Fibroblast of lung (primary cell): ENCODE measurements at regions not wholly inside any gene's neighbourhood (a gene's known extent, or its start where the extent isn't known, plus 50 kb on each side); places are given as distances from the start of the nearest gene placed in this dataset.

Experiments used
- DNase-seq, 2 donors: peaks; one replicate each; pipeline versions ENCODE4 v3.0.0 to v3.0.0-alpha.2; 2010; ENCODE audit warnings: low read depth in 2 of 2
- H2AFZ ChIP-seq: 2 replicates; pipeline ENCODE4 v1.5.1; 2012; ENCODE audit warnings: low read length, control low read depth, inconsistent platforms
- H3K27ac ChIP-seq: 2 replicates; pipeline ENCODE4 v1.5.1; 2011; ENCODE audit warnings: low read length, control low read depth; ENCODE audit not compliant: insufficient read depth
- H3K27me3 ChIP-seq: 2 replicates; pipeline ENCODE4 v1.5.1; 2011; ENCODE audit warnings: mild to moderate bottlenecking, low read length; ENCODE audit not compliant: control insufficient read depth, insufficient read depth
- H3K36me3 ChIP-seq: 2 replicates; pipeline ENCODE4 v1.5.1; 2011; ENCODE audit warnings: low read length; ENCODE audit not compliant: control insufficient read depth, insufficient read depth
- H3K4me1 ChIP-seq: 2 replicates; pipeline ENCODE4 v1.5.1; 2011; ENCODE audit warnings: low read length; ENCODE audit not compliant: control insufficient read depth, insufficient read depth; ENCODE audit errors: extremely low read depth
- H3K4me2 ChIP-seq: 2 replicates; pipeline ENCODE4 v1.5.1; 2011; ENCODE audit warnings: low read length, control low read depth; ENCODE audit not compliant: insufficient read depth; ENCODE audit errors: extremely low read depth
- H3K4me3 ChIP-seq, 4 experiments: fragments of 200-600 bp in 1 of 4; sonication (generic) in 1 of 4; replicated peaks in 1 of 4; 2 replicates each; pipeline ENCODE4 v1.5.1; 2011 to 2016; ENCODE audit warnings: low read length in 4 of 4, low read depth in 3 of 4, mild to moderate bottlenecking in 3 of 4, control low read depth in 2 of 4, inconsistent platforms in 1 of 4, mixed read lengths in 1 of 4; ENCODE audit not compliant: insufficient read depth in 1 of 4; ENCODE audit errors: control extremely low read depth in 1 of 4
- H3K79me2 ChIP-seq: 2 replicates; pipeline ENCODE4 v1.5.1; 2012; ENCODE audit warnings: mild to moderate bottlenecking, low read length, inconsistent platforms; ENCODE audit not compliant: control insufficient read depth, insufficient read depth
- H3K9ac ChIP-seq: 2 replicates; pipeline ENCODE4 v1.5.1; 2011; ENCODE audit warnings: mild to moderate bottlenecking, low read length, control low read depth; ENCODE audit not compliant: insufficient read depth
- H3K9me3 ChIP-seq: 2 replicates; pipeline ENCODE4 v1.5.1; 2012; ENCODE audit warnings: low read depth, low read length; ENCODE audit not compliant: control insufficient read depth, insufficient read depth
- H4K20me1 ChIP-seq: 2 replicates; pipeline ENCODE4 v1.5.1; 2011; ENCODE audit warnings: low read length; ENCODE audit not compliant: control insufficient read depth, insufficient read depth; ENCODE audit errors: extremely low read depth
- CTCF ChIP-seq, 2 donors: IDR thresholded peaks in 1 of 2; conservative IDR thresholded peaks in 1 of 2; 1 replicate in 1 of 2; 2 replicates in 1 of 2; pipeline ENCODE4 v1.5.1; 2011 to 2012; ENCODE audit warnings: low read length in 2 of 2, control low read depth in 1 of 2, inconsistent platforms in 1 of 2, low read depth in 1 of 2, mild to moderate bottlenecking in 1 of 2
- EZH2 ChIP-seq: IDR thresholded peaks from 2 replicates; pipeline ENCODE4 v1.5.1; 2012; ENCODE audit warnings: low read length, control low read depth, mild to moderate bottlenecking; ENCODE audit errors: missing control alignments

DNA sequence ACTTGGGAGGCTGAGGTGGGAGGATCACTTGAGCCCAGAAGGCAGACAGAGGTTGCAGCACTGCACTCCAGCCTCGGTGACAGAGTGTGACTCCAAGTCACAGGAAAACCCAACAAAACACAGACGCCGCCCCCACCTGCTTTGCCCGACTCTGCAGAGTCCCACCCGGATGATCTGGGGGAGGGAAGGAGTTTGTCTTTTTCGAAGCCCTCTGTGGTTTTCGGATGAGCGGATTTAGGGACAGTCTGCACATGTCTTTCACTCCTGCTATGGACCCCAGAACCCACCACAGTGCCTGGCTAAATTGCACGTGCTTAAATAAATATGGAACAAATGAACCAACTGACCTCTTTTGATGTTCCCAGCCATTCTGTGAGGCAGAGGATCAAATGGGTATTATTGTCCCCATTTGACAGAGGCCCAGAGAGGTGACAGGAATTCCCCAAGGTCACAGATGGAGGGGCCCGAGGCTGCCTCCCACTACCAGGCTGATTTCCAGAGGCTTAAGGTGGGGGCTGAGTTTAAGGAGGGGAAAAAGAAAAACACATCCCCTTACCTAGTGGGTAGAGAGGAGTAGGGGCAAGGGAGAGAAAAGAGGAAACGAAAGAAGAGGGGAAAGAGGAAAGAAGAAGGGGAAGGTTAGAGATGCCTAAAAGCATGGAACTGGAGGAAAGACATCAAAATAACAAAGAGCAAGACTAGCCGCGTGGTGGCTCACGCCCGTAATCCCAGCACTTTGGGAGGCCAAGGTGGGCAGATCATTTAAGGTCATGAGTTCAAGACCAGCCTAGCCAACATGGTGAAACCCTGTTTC is 59.4 kb upstream of the TFRC start:
- no peak overlapping the region for H3K4me2 ChIP-seq
- TF ChIP-seq EZH2: no peak
- no peak for TF ChIP-seq CTCF (conservative IDR thresholded peaks at IDR 0.05 in 1 of 2, IDR thresholded peaks at IDR 0.05 in 1 of 2; ENCODE audit: low read depth in 1 of 2, low read length in 2 of 2)
- no peaks in the 10 kb centered on the region for H4K20me1 ChIP-seq
- no peak overlapping the region for H3K4me3 ChIP-seq
- no peaks in the 10 kb centered on the region for H3K79me2 ChIP-seq
- H3K27me3 ChIP-seq: no peaks in the 10 kb centered on the region
- no peaks in the 10 kb centered on the region for H3K9me3 ChIP-seq
- DNase-seq: no peak
- no peak overlapping the region for H2AFZ ChIP-seq
- no peak overlapping the region for H3K27ac ChIP-seq
- H3K4me1 ChIP-seq: no peaks in the 10 kb centered on the region
- no peak overlapping the region for H3K9ac ChIP-seq
- no peaks in the 10 kb centered on the region for H3K36me3 ChIP-seq

DNA sequence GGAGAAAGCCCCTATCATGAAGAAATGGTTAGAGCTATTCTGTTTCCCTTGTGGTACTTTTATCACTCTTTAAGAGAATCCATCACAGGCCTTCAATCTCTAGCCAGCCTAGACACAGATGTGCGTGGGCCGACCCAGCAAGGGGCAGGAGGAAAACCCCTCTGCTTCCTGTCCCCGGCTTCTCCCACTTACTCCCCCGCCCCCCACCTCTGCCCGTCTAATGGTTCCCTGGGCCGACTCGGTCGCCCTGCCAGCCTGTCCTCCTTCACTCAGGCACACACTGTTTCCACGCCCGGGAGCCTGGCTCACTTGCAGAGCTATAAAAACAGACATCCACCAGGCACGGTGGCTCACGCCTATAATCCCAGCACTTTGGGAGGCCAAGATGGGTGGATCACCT is 58.3 kb upstream of the TFRC start:
- Histone ChIP-seq H3K9ac (no peak overlapping the region), H3K9me3 (no peaks in the 10 kb centered on the region), H3K4me1 (no peaks in the 10 kb centered on the region), H3K27ac (no peak overlapping the region), H4K20me1 (no peaks in the 10 kb centered on the region), H3K4me2 (no peak overlapping the region), H2AFZ (no peak overlapping the region), H3K27me3 (no peaks in the 10 kb centered on the region), H3K36me3 (no peaks in the 10 kb centered on the region), H3K4me3 (no peak overlapping the region), H3K79me2 (no peaks in the 10 kb centered on the region)
- DNase-seq: no peak
- TF ChIP-seq EZH2 (no peak), CTCF (conservative IDR thresholded peaks at IDR 0.05 in 1 of 2, IDR thresholded peaks at IDR 0.05 in 1 of 2; ENCODE audit: low read depth in 1 of 2, low read length in 2 of 2) (no peak)

GRCh38 chr3:196139281-196139680 is 57.4 kb upstream of the TFRC start:
- H3K36me3 ChIP-seq: no peaks in the 10 kb centered on the region
- H3K27ac ChIP-seq: no peak overlapping the region
- no peaks in the 10 kb centered on the region for H4K20me1 ChIP-seq
- no peaks in the 10 kb centered on the region for H3K4me1 ChIP-seq
- H3K9me3 ChIP-seq: no peaks in the 10 kb centered on the region
- H3K4me2 ChIP-seq: no peak overlapping the region
- no peak overlapping the region for H3K9ac ChIP-seq
- no peak for DNase-seq
- no peaks in the 10 kb centered on the region for H3K27me3 ChIP-seq
- H3K4me3 ChIP-seq: no peak overlapping the region
- TF ChIP-seq CTCF (conservative IDR thresholded peaks at IDR 0.05 in 1 of 2, IDR thresholded peaks at IDR 0.05 in 1 of 2; ENCODE audit: low read depth in 1 of 2, low read length in 2 of 2): no peak
- TF ChIP-seq EZH2: no peak
- H2AFZ ChIP-seq: no peak overlapping the region
- H3K79me2 ChIP-seq: no peaks in the 10 kb centered on the region
